IMR-90 (cell line): ENCODE measurements at regions not wholly inside any gene's neighbourhood (a gene's known extent, or its start where the extent isn't known, plus 50 kb on each side); places are given as distances from the start of the nearest gene placed in this dataset.
"Not testable (repeated sequence)": the region's sequence is repeated elsewhere in the genome, so short reads cannot be mapped to it uniquely, and the experiment has no call there.

ENCODE experiments used
- ATAC-seq: fragments of 200-7000 bp; cut with Tn5 transposase; 2 replicates; pipeline ENCODE4 v1.9.1; 2020; ENCODE audit warnings: low read depth, mild to moderate bottlenecking, moderate library complexity
- BruUV-seq: library from RNA; stranded (reverse); fragments of 400-500 nt; replicated peaks from 2 replicates; lab custom pipeline; 2021; lab: Mats Ljungman, UMichigan
- CTCF ChIA-PET: fragments of 300-600 bp; formaldehyde crosslinking; extraction: SDS; loops from one replicate; lab custom pipeline; 2021; ENCODE audit warnings: antibody characterized with exemption; lab: Yijun Ruan, JAX
- POLR2A ChIA-PET: fragments of 300-600 bp; sonication (Branson Sonifier 250); formaldehyde crosslinking; loops from one replicate; lab custom pipeline; 2022; ENCODE audit warnings: antibody characterized with exemption; ENCODE audit not compliant: unreplicated experiment; lab: Charles Lee
- DNase-seq: peaks from one replicate; pipeline ENCODE4 v3.0.0; 2013
- H2AFZ ChIP-seq: replicated peaks from 2 replicates; pipeline ENCODE3; 2013; ENCODE audit warnings: low read length, mild to moderate bottlenecking; ENCODE audit not compliant: poor library complexity
- H2AK5ac ChIP-seq: 2 replicates; pipeline ENCODE4 v1.6.1; 2013; ENCODE audit warnings: low read depth, low read length, inconsistent platforms
- H2AK9ac ChIP-seq: replicated peaks from 2 replicates; pipeline ENCODE3; 2013; ENCODE audit warnings: mild to moderate bottlenecking, low read depth, low read length, moderate library complexity; ENCODE audit not compliant: poor library complexity
- H2BK120ac ChIP-seq: 2 replicates; pipeline ENCODE4 v1.6.1; 2013; ENCODE audit warnings: low read depth, low read length, inconsistent platforms
- H2BK15ac ChIP-seq: 3 replicates; pipeline ENCODE4 v1.6.1; 2013; ENCODE audit warnings: low read depth, low read length, inconsistent platforms
- H2BK20ac ChIP-seq: 2 replicates; pipeline ENCODE4 v1.6.1; 2013; ENCODE audit warnings: low read depth, mild to moderate bottlenecking, inconsistent platforms, low read length, moderate library complexity
- H2BK5ac ChIP-seq: 2 replicates; pipeline ENCODE4 v1.6.1; 2013; ENCODE audit warnings: mild to moderate bottlenecking, low read depth, low read length, inconsistent platforms; ENCODE audit not compliant: poor library complexity, severe bottlenecking
- H3K14ac ChIP-seq: replicated peaks from 2 replicates; pipeline ENCODE4 v1.6.1; 2013; ENCODE audit warnings: low read depth, low read length, inconsistent platforms
- H3K18ac ChIP-seq: 2 replicates; pipeline ENCODE4 v1.6.1; 2013; ENCODE audit warnings: low read depth, low read length, control low read depth
- H3K23ac ChIP-seq: 2 replicates; pipeline ENCODE4 v1.6.1; 2013; ENCODE audit warnings: low read depth, low read length, inconsistent platforms
- H3K27ac ChIP-seq: 2 replicates; pipeline ENCODE4 v1.5.1; 2013; ENCODE audit warnings: mild to moderate bottlenecking, control low read depth, low read length; ENCODE audit not compliant: insufficient read depth
- H3K27me3 ChIP-seq: 2 replicates; pipeline ENCODE4 v1.6.1; 2013; ENCODE audit warnings: low read length; ENCODE audit not compliant: control insufficient read depth, insufficient read depth
- H3K36me3 ChIP-seq: 2 replicates; pipeline ENCODE4 v1.6.1; 2013; ENCODE audit warnings: low read length, mixed read lengths; ENCODE audit not compliant: control insufficient read depth, insufficient read depth
- H3K4ac ChIP-seq: 2 replicates; pipeline ENCODE4 v1.6.1; 2013; ENCODE audit warnings: low read depth, low read length, inconsistent platforms
- H3K4me1 ChIP-seq: 2 replicates; pipeline ENCODE4 v1.6.1; 2013; ENCODE audit warnings: low read length, mixed read lengths; ENCODE audit not compliant: control insufficient read depth, insufficient read depth
- H3K4me2 ChIP-seq: 2 replicates; pipeline ENCODE4 v1.6.1; 2013; ENCODE audit warnings: low read depth, mild to moderate bottlenecking, control low read depth, low read length, moderate library complexity
- H3K4me3 ChIP-seq: 2 replicates; pipeline ENCODE4 v1.5.1; 2013; ENCODE audit warnings: low read depth, mild to moderate bottlenecking, control low read depth, low read length, moderate library complexity; ENCODE audit not compliant: insufficient read depth
- H3K56ac ChIP-seq: 2 replicates; pipeline ENCODE4 v1.6.1; 2013; ENCODE audit warnings: low read length, inconsistent platforms; ENCODE audit not compliant: insufficient read depth; ENCODE audit errors: extremely low read depth
- H3K79me1 ChIP-seq, 2 experiments: 2 replicates each; pipeline ENCODE4 v1.6.1; 2013; ENCODE audit warnings: low read length in 2 of 2, inconsistent platforms in 1 of 2, low read depth in 1 of 2
- H3K9ac ChIP-seq: 2 replicates; pipeline ENCODE4 v1.6.1; 2013; ENCODE audit warnings: low read depth, low read length, control low read depth
- H3K9me1 ChIP-seq: 2 replicates; pipeline ENCODE4 v1.6.1; 2013; ENCODE audit warnings: low read length, inconsistent platforms; ENCODE audit not compliant: insufficient read depth
- H3K9me3 ChIP-seq: 2 replicates; pipeline ENCODE4 v1.6.1; 2013; ENCODE audit warnings: low read length; ENCODE audit not compliant: control insufficient read depth, insufficient read depth
- H4K20me1 ChIP-seq: 2 replicates; pipeline ENCODE4 v1.6.1; 2013; ENCODE audit warnings: low read length, inconsistent platforms; ENCODE audit not compliant: insufficient read depth
- H4K5ac ChIP-seq: 2 replicates; pipeline ENCODE4 v1.6.1; 2013; ENCODE audit warnings: mild to moderate bottlenecking, low read depth, low read length, control low read depth
- H4K8ac ChIP-seq, 2 experiments: 2 replicates each; pipeline ENCODE4 v1.6.1; 2013; ENCODE audit warnings: low read depth in 2 of 2, low read length in 2 of 2, control low read depth in 1 of 2, inconsistent platforms in 1 of 2
- H4K91ac ChIP-seq: 2 replicates; pipeline ENCODE4 v1.6.1; 2013; ENCODE audit warnings: low read depth, low read length, inconsistent platforms; ENCODE audit not compliant: insufficient read depth
- whole genome bisulfite sequencing, 2 experiments: methylation state at CpG; one replicate each; pipeline versions ENCODE4 v1.1.5 to v1.1.7; 2013; ENCODE audit warnings: missing lambda C conversion rate in 2 of 2; ENCODE audit not compliant: insufficient read length in 1 of 2; ENCODE audit errors: extremely low coverage in 2 of 2; 5-methylcytosine and 5-hydroxymethylcytosine counted together
- dilution Hi-C: fragments of 300-500 bp; cut with HindIII; formaldehyde crosslinking; loops from one replicate; pipeline ENCODE4 v1.14.3; 2018; ENCODE audit warnings: low sequenced_read_pairs; ENCODE audit not compliant: unreplicated experiment
- in situ Hi-C: fragments of 300-500 bp; cut with MboI; formaldehyde crosslinking; loops from 3 replicates; pipeline ENCODE4 v1.14.3; 2019; ENCODE audit warnings: low sequenced_read_pairs, inconsistent platforms, mixed read lengths
- intact Hi-C: fragments of 100-400 bp; cut with micrococcal nuclease; formaldehyde crosslinking; loops from 2 replicates; pipeline ENCODE4 v1.10.0; 2022

DNA sequence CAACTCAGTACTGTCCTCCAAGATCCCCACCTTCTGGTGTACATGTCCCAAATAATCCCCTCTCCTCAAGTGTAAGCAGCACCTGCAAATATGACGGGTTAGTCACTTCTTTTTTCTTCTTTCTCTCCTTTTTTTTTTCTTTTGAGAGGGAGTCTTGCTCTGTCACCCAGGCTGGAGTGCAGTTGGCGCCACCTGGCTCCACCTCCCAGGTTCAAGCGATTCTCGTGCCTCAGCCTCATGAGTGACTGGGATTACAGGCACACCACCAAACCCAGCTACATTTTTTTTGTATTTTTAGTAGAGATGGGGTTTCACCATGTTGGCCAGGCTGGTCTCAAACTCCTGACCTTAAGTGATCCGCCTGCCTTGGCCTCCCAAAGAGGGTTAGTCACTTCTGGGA is 123.8 kb upstream of the PALS2 start:
- H3K4ac ChIP-seq, H3K9me1 ChIP-seq, ATAC-seq, H2AFZ ChIP-seq, H4K91ac ChIP-seq, dilution Hi-C loops, H3K9ac ChIP-seq, H2AK5ac ChIP-seq, H3K14ac ChIP-seq, BruUV-seq, H2BK120ac ChIP-seq, H3K79me1 ChIP-seq, H3K27me3 ChIP-seq, H3K4me3 ChIP-seq, H3K9me3 ChIP-seq, H4K5ac ChIP-seq, POLR2A ChIA-PET, H2AK9ac ChIP-seq, H3K4me2 ChIP-seq, H3K56ac ChIP-seq, H4K8ac ChIP-seq, CTCF ChIA-PET, in situ Hi-C loops, H3K18ac ChIP-seq, H3K4me1 ChIP-seq, H2BK15ac ChIP-seq, DNase-seq, H3K27ac ChIP-seq, intact Hi-C loops, H4K20me1 ChIP-seq, H3K23ac ChIP-seq, H2BK5ac ChIP-seq, H2BK20ac ChIP-seq, H3K36me3 ChIP-seq: not testable (repeated sequence)
- WGBS, 2 experiments, result no CpG with 5 or more reads among the region's 5 CpGs
